GM19351 (cell line): ENCODE measurements at regions not wholly inside any gene's neighbourhood (a gene's known extent, or its start where the extent isn't known, plus 50 kb on each side); places are given as distances from the start of the nearest gene placed in this dataset.

Source experiments
- ATAC-seq: cut with Tn5 transposase; IDR thresholded peaks from one replicate; pipeline ENCODE4 v1.9.1; 2021; ENCODE audit warnings: mild to moderate bottlenecking, moderate library complexity; ENCODE audit not compliant: unreplicated experiment

DNA sequence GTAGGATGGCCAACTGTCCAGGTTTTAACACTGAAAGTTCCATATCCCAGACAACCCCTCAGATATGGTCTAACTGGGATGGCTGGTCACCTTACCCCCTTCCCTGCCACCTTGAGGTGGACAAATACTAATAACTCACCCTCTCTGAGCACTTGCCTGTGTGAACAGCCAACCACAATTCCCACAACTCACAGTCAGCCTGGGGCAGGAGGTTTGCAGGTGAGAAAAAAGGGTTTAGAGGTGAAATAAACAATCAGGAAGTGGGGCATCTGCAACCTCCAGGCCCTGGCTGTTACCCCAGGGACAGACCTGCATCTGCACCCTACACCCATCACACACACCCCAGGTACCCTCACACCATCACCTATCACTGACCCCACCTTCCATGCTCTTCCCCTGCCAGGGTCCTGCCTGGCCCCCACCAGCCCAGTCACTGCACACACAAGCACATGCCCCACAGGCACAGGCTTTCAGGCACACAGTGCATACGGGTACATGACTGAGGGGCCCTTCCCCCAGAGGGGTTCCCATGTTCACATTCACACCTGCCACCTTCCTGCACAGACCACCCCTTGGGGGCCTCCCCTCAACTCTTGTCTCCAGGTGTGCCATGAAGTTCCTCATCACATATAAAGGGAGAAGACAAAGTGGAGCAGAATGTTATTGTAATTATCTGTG, 679.5 kb downstream of the MATN1 start:
- ATAC-seq, result no peak

DNA sequence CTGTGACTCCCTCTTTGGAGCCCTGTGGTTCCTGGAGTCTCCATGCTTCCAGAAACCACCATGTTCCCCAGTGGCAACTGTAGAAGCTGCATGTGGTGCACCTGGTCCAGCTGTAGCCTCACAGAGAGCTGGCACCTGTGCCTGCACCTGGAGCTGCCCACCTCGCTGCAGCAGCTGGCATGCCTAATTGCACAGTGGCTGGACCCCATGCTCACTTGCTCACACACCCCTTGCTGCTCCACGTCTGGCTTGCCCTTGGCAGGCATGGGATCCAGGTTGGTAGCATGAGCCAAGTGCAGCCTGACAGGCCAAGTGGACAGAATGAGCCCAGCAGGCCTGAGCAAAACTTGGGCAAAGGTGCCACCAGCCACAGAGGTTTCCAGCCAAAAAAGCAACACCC, 680.1 kb downstream of the MATN1 start:
- no peak for ATAC-seq

DNA sequence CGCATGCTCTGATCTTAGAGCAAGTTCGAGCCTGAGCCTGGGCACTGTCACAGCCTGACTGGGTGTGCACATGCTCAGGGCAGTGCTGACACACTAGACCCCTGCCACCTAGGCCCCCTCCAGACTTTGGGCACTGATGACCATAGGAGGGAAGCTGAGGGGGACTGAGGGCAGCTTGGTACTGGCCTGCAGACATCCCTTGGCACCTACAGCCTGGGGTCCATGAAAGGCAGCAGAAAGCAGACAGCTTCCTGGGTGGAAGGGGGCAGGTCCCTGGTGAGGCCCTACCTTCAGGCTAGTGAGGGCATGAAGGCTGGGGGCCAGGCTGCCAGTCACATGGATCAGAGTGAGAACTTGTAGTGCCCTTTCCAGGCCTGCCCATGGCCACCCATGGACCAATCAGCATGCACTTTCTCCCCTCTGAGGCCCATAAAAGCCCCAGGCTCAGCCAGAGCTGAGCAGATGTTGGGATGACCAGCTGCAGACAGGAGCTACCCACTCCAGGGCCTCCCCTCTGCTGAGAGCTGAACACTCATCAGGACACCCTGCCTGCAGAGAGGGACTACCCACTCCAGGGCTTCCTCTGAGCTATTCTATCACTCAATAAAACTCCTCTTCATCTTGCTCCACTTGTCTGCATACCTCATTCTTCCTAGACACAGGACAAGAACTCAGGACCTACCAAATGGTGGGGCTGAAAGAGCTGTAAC, 680.8 kb downstream of the MATN1 start:
- no peak for ATAC-seq

DNA sequence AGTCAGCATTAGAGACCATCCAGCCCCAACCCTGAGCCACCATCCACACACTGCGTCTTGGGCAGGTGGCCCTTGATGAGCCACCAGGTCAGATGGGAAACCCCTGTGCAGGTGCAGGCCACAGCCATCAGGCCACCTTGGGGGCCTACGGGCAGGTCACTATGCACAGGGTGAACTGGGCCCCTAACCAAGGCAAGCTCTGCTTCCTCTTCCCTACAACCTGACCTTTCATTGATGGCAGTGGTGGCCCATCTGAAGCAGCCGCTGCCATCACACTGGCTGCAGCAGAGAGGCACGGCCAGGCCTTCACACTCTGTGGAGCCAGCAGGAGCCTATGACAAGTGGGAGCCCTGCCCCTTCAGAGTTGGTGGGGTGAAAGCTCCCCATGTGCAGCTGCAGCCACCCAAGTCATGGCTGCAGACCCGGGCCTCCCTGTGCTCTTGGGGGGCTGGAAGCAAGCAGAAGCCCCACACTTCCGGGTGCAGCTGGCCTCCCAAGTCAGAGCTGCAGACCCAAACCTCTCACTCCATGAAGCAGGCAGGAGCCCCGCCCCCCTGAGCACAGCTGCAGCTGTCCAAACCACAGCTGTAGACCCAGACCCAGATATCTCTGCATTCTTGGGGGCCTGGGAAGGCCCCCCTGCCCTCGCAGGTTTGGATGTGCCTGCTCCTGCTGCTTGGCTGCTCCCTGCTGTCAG, 681.5 kb downstream of the MATN1 start:
- no peak for ATAC-seq

DNA sequence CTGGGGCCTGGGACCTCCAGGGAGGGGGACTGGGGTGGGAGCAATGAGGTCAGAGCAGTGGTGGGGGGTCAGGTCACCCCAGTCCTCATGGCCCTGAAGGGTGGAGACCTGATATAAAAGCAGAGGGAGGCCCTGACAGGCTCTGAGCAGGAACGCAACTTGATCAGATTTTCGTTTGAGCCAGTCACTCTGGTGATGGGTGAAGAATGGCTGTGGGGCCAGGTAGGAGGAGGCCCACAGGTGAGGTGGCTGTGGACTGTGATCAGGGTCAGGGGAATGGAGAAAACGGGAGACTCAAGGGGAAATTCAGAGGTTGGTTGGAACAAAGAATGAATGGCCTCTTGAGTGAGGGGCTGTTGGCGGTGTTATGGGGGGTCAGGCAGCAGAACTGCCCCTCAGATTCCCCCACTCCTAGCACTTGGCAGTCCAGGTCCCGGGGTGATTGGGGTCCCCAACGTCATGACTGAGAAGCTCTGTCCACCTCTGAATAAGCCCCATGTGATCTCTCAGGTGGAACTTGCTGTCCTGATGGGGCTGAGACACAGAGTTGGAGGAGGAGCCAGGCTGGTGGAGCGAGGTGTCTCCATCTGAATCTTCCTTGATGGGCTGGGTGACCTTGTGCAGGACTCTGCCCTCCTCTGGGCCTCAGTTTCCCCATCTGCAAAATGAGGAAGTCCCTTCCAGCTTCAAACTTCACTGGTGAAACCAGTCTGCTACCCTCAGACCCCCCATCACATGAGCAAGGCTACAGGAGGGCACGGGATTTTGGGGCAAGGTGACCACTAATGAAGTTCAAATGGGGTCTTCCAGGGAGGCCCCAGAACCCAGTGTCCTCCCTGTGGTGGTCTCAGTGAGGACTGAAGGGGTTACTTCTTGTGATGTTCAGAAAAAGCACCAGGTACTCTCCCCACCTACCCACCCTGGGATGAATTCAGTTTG, 683.0 kb downstream of the MATN1 start:
- ATAC-seq, result no peak

DNA sequence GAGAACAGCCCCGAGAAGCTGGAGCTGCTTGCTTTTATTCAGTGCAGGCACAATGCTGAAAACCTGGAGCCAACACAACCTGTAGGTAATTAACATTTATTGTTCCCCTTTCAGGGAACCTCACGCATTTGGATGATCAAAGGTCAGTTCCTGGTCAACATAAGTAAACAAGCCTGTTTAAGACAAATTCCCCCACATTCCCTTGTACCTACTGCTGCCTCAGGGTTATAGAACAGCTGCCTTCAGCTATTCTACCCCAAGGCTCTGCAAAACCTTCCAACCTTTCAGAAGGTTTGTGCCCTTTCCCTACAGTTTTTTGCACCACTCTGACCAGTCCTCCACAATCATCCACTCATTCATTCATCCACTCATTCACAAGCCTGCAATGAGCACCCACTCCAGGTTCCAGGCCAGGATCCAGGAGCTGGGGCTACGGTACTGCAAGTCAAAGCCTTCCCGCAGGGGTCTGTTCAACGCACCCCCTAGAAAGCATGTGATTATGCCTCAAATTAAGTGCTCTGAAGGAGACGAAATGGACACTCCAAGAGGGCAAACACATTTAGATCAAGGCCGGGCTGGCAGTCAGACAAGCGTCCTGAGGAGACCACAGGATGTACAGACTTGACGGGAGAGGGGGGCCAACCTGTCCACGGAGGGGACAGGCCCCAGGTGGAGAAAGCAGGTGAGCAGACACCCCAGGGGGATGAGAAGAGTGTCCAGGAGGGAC, 683.9 kb downstream of the MATN1 start:
- ATAC-seq, result no peak

DNA sequence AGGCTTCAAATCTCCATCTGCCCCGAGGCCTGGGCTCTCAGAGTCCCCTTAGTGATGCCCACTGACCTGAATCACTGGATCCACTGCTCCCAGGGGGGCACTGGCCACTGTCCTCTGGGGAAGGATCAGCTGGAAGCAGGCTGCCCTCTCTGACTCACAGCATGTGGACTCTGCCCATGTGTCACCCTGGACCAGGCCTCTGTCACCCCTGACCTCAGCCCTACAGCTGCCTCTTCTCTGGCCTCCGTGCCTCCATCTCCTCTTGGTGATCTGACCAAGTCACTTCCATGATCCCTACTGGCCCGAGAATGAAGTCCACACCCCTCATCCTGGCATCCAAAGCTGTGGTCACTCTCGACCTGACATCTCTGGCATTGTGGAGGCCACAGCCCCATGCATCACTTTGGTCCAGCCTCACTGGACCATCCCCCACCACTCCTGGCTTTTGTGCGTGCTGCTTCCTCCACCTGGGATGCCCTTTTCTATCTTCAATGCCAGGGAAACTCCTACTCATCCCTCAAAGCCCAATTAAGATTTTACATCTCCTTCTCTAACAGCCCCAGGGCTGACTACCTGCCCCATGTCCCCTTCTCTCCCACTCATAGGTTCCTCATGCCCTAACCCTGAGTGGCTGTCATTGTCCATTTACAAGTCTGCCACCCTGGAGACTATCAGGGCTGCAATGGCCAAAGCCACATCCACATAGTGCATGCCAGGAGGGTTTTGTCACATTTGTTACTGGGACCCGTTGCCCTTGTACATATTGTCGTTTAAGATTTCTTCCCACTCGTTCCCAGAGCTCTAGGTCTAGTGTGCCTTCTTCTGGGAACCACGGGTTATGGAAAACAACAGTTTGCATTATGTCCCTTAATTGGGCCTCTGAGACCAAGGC, 685.0 kb downstream of the MATN1 start:
- ATAC-seq, result no peak

DNA sequence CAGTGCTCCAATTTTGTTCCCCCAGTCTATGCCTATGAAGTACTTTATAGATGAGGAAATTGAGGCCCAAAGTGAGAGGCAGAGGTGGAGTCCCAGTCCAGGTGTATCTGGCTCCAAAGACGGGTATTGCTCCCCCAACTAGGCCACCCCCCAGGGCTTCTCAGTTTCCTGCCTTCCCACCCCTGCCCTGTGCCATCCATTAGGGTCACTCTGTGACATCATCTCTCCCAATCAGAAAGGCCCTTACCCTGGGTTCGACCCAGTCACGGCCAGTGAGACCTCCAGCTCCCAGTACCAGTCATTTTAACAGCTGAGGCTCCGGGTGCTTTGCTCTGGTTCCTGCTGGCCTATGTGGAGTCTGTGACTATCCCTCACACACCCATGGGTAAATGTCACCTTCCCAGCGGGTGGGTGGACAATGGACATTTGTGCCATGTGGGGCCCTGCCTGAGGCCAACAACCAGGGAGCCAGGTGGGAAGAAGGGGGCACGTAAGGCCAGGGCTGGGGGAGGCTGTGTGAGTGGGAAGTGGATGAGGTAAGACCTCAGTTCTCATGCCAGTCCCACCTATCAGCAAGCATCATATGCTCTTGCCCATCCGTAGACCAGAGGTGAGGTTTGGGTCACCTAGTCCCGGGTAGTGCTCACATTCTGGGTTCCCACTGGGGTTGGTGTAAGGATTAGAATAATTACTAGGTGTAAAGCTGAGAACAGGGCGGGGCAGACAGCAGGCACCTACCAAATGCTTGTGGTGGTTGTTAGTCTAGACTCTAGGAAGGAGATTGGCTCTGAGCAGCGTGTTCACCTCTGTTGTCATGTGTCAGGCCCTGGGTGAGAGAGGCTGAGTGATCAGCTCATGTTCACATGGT, 685.9 kb downstream of the MATN1 start:
- ATAC-seq, result no peak

DNA sequence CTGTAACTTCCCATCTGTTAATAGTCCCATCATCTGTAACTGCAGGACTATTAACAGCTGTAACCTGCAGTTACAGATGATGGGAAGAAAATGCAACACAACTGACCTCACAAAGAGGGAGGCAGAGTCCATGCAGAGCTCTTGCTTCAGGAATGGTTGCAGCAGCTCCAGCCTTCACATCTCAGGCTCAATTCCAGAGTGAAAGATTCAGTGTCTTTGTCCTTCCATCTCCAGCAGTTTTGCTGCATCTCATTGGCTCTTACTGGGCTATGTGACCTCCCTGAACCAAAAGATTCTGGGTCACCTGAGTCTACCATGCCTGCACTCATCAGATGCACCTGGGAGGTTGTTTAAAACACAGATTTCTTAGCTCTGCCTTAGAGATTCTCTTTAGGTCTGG, 686.7 kb downstream of the MATN1 start:
- ATAC-seq, result no peak

DNA sequence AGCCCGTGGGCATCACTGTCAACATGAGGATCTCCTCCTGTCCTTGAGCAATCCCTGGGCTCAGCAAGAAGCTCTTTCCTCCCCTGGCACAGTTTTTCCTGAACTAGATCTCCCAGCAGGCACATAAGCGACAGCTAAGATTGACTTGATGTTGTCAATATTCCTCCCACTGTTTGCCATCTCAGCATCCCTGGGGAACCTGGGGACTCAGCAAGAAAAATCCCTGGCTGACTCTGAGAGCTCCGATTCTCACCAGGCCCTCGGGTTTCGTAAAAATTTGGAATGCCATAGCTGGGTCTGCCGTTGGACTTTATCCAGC, 687.2 kb downstream of the MATN1 start:
- no peak for ATAC-seq

DNA sequence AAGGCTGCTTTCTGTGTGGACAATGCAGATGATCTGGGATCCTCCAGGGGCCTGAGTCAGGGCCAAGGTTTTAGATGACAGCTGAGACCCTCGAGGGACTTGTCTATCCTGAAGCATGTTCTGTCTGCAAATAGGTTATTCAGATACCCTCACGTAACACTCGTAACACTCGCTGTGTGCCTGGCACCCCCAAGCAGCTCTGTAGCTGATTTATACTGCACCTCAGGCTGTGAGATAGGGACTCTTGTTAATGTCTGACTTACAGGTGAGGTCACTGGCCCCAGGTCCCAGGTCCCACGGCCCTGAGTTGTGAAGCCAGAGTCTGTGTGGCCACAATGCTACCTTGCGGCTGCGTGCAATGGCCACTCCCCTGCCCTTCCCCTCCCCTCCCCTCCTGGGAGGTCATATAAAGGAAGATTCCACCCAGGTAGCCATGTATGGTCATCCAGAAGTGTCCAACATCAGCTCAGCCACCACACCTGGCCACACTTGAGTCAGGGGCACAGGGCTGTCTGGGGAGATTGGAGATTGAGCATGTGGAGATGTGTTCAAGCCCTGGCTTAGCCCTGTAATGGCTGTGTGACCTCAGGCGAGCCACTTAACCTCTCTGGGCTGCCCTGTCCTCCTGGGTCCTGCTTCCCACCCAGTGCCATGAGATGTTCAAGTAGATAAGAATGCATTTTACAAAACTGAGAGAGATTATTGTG, 687.7 kb downstream of the MATN1 start:
- no peak for ATAC-seq

DNA sequence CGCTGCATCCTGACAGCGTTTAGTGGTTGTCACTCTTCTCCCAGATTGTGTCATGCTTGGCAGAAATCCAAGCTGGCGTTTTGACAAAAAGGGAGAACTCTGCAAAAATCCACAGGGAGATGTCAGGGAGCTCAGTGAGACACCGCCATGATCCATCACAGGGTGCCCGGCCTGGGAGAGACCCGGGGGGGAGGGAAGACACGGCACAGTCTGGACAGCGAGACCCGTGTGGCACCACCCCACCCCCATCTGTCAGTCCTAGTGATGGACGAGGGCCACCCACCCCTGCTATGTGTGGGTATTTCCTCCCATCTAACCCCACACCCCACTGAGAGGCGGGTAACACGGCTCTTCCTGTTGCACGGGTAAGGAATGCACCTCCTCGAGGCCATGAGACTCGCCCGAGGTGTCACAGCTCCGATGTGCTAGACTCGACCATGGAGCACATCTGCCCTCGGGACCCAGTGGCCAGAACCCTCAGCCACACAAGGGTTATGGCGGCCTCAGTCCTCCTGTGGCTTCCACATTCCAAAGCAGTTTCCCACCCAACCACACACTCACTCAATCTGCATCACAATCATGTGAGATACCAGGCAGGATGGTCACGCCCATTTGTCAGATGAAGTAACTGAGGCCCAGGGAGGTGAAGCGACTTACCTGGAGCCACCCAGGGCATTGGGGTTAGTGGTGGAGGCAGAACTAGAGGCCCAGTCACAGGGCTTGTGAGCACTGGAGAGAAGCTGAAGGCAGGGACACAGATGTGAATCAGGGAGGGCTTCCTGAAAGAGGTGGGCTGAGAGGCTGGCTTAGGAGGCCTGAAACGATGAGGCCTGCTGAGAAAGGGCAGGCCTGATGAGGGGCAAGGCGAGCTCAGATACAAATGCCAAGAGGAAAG, 688.5 kb downstream of the MATN1 start:
- ATAC-seq, result no peak

DNA sequence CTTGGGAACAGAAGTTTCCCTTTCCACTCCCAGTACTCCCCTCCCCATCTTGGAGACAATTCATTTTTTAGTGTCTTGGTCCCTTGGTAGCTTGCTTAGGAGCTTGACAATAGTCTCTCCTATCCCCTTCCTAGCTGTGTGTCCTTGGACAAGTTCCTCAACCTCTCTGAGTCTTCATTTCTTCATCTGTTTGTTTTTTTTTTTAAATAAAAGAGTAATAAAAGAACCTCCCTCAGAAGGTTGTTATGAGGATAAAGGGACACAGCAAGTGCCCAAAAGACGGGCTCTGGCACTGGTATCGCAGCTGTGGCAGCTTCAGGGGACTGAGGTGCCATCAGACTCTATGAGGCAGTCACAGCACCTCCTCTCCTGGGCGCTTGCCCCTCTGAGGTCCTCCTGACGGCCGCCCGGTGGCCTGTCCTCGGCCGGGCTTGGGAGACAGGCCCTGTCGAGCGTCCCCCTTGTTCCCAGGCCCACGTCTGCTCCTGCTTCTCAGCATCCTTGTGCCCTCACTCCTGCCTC, 689.2 kb downstream of the MATN1 start:
- no peak for ATAC-seq

DNA sequence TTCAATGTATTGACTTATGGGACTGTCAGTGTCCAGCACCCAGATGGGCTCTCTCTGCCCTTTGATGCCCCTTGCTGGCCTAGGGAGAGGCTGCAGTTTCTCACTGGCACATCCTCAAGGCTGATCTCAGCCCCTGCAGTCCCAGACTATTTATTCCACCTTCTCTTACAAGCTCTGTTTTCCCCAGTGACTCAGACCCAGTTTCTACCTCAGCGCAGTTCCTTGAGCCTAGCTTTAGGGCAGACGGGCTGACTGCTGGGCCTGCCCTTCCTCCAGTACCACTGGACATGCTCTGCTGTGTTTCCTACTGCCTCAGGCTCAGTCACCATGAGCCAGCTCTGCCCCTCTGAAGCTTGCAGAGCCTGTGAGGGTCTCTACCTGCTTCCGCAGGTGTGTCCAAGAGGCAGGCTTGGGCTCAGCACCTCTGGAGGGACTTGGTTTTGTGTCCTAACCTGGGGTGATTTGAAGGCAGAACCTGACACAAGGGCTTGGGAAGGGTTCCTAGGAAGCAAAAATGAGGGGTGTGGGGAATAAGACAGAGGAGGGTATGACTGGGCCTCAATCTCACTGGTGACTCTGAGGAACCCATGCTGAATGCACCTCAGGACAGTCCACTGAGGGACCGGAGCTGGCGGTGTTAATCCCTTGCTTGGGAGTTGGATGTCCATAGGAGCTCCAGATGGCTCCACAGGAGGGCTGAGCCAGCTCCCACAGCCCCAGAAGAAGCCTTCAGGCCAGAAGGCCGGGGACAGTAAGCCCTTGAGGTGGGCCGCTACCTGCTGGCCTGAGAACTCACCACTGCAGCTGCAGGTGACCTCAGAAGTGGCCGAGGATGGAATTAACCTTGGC, 689.9 kb downstream of the MATN1 start:
- no peak for ATAC-seq

DNA sequence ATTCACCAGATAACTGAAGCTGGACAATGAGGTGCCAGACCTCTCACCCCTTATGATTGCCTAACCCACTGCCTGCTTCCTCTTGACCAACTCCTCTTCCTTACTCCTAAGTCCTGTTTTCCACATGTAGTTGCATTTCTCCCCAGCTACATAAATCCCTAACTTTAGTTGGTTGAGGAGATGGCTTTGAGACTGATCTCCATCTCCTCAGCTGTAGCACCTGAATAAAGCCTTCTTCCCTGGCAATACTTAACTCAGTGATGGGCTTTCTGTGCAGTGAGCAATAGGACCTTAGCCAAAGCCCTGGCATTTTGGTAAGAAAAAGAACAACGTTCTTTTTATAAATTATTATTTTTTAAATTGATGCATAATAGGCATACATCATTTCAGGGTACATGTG, 691.1 kb downstream of the MATN1 start:
- no peak for ATAC-seq

DNA sequence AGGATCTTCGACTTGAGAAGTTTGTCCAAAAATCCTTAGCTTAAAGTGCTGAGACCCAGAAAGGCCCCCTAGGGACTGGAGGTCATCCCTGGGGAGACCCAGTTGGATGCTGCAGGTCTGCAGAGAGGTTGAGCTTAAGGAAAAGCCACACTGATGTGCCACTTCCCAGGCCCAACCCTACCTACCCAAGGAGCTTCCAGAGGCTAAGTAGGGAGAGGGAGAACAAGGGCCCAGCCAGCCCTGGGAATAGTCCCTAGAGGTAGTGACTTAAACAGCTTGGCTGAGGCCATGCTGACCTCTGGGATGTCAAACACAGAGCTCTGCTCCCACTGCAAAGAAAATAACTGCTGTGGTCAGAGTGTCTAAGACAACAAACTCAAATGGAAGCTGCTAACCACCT, 693.7 kb downstream of the MATN1 start:
- no peak for ATAC-seq
